NCI-H526 (cell line): ENCODE measurements at regions not wholly inside any gene's neighbourhood (a gene's known extent, or its start where the extent isn't known, plus 50 kb on each side); places are given as distances from the start of the nearest gene placed in this dataset.

ENCODE experiments used
- DNase-seq, 2 experiments: peaks; one replicate each; lab custom pipeline; 2025; lab: John Stamatoyannopoulos, UW

- no peak for DNase-seq
These were observed 581.4 kb downstream of the CDH11 start for GRCh38 chr16:64540434-64540833.

- no peak for DNase-seq
These were observed 582.0 kb downstream of the CDH11 start for GRCh38 chr16:64539811-64540371.

GRCh38 chr16:64534180-64534780 is 587.6 kb downstream of the CDH11 start:
- no peak for DNase-seq

GRCh38 chr16:64532691-64533090 is 589.2 kb downstream of the CDH11 start:
- DNase-seq, result no peak

- DNase-seq, result no peak
These were observed 589.7 kb downstream of the CDH11 start for GRCh38 chr16:64532117-64532516.

- no peak for DNase-seq
These were observed 590.5 kb downstream of the CDH11 start for GRCh38 chr16:64531401-64531800.

- no peak for DNase-seq
These were observed 599.3 kb downstream of the CDH11 start for GRCh38 chr16:64522548-64522947.

- DNase-seq, result no peak
These were observed 608.0 kb downstream of the CDH11 start for GRCh38 chr16:64513871-64514270.

- no peak for DNase-seq
These were observed 614.4 kb downstream of the CDH11 start for GRCh38 chr16:64507240-64508024.

GRCh38 chr16:64499211-64499610 is 622.7 kb downstream of the CDH11 start:
- DNase-seq, result no peak

- DNase-seq, result no peak
These were observed 623.5 kb downstream of the CDH11 start for GRCh38 chr16:64498363-64498762.

- no peak for DNase-seq
These were observed 628.2 kb downstream of the CDH11 start for GRCh38 chr16:64493709-64494108.

- DNase-seq, result no peak
These were observed 632.4 kb downstream of the CDH11 start for GRCh38 chr16:64489449-64489848.

GRCh38 chr16:64486561-64486960 is 635.3 kb downstream of the CDH11 start:
- no peak for DNase-seq

GRCh38 chr16:64481497-64481896 is 640.4 kb downstream of the CDH11 start:
- no peak for DNase-seq

GRCh38 chr16:64478252-64478906 is 643.5 kb downstream of the CDH11 start:
- DNase-seq, result no peak

- DNase-seq, result no peak
These were observed 646.1 kb downstream of the CDH11 start for GRCh38 chr16:64475627-64476351.

- DNase-seq, result no peak
These were observed 650.9 kb downstream of the CDH11 start for GRCh38 chr16:64470916-64471315.

GRCh38 chr16:64469906-64470702 is 651.8 kb downstream of the CDH11 start:
- DNase-seq, result no peak

- no peak for DNase-seq
These were observed 652.5 kb downstream of the CDH11 start for GRCh38 chr16:64469351-64469750.

GRCh38 chr16:64468515-64469090 is 653.3 kb downstream of the CDH11 start:
- DNase-seq, result no peak
